ENCODE measurements at regions not wholly inside any gene's neighbourhood (a gene's known extent, or its start where the extent isn't known, plus 50 kb on each side); places are given as distances from the start of the nearest gene placed in this dataset.

DNA sequence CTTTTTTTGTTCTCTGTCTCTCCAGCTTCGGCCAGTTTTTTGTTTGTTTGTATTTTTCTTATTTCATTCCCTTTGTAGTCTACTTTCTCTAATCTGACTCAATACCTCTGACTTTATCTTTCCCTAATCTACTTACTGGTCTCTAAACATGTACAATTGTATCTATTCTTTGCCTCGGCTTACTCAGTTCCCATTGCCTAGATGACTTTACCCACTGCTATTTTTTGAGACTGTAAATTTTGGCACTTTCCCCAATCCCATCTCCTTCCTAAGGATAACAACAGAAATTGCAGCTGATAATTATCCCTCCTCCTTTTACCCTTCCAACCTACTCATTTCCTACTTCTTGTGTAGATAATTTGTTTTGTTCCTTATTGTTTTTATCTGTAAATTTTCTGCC lies 511.1 kb downstream of the RPL10L start:
- no peak for DNase-seq

More for the DNA sequence above, 511.1 kb downstream of the RPL10L start:
- intact Hi-C loops (cut with micrococcal nuclease) = no loop called here
- Histone ChIP-seq H4K20me1 (ENCODE audit: insufficient read depth, low read length) (no peaks in the 10 kb centered on the region), H3K36me3 (ENCODE audit: control insufficient read depth, insufficient read depth, low read length) (no peaks in the 10 kb centered on the region), H2AK5ac (ENCODE audit: low read depth, low read length) (no peak overlapping the region), H3K27ac (ENCODE audit: insufficient read depth, low read length) (no peak overlapping the region), H4K8ac (ENCODE audit: low read depth in 2 of 2, low read length in 2 of 2) (no peak overlapping the region), H3K23ac (ENCODE audit: low read depth, low read length) (no peak overlapping the region), H4K5ac (ENCODE audit: low read depth, low read length) (no peak overlapping the region), H3K18ac (ENCODE audit: low read depth, low read length) (no peak overlapping the region), H3K79me1 (ENCODE audit: low read depth in 1 of 2, low read length in 2 of 2) (no peaks in the 10 kb centered on the region), H3K9ac (ENCODE audit: low read depth, low read length) (no peak overlapping the region), H2AFZ (replicated peaks; ENCODE audit: low read length, poor library complexity) (no peak overlapping the region), H3K56ac (ENCODE audit: extremely low read depth, insufficient read depth, low read length) (no peak overlapping the region), H2BK120ac (ENCODE audit: low read depth, low read length) (no peak overlapping the region), H3K4ac (ENCODE audit: low read depth, low read length) (no peak overlapping the region), H2BK20ac (ENCODE audit: low read depth, low read length) (no peak overlapping the region), H3K4me2 (ENCODE audit: low read depth, low read length) (no peak overlapping the region), H4K91ac (ENCODE audit: insufficient read depth, low read depth, low read length) (no peak overlapping the region), H2BK5ac (ENCODE audit: low read depth, low read length, poor library complexity, severe bottlenecking) (no peak overlapping the region), H3K4me3 (ENCODE audit: insufficient read depth, low read depth, low read length) (no peak overlapping the region), H3K4me1 (ENCODE audit: control insufficient read depth, insufficient read depth, low read length) (no peaks in the 10 kb centered on the region), H3K9me1 (ENCODE audit: insufficient read depth, low read length) (no peaks in the 10 kb centered on the region), H3K14ac (replicated peaks; ENCODE audit: low read depth, low read length) (no peak overlapping the region), H3K27me3 (ENCODE audit: control insufficient read depth, insufficient read depth, low read length) (no peaks in the 10 kb centered on the region), H2AK9ac (replicated peaks; ENCODE audit: low read depth, low read length, poor library complexity) (no peak overlapping the region), H3K9me3 (ENCODE audit: control insufficient read depth, insufficient read depth, low read length) (no peaks in the 10 kb centered on the region), H2BK15ac (ENCODE audit: low read depth, low read length) (no peak overlapping the region)
- CTCF ChIA-PET = no interaction called here
- TF ChIP-seq CHD1 (IDR thresholded peaks at IDR 0.05; ENCODE audit: low read depth, low read length) = no peak
- TF ChIP-seq MXI1 (IDR thresholded peaks at IDR 0.05; ENCODE audit: borderline replicate concordance, low read depth, low read length) = no peak
- no peak for TF ChIP-seq RCOR1 (IDR thresholded peaks at IDR 0.05; ENCODE audit: insufficient replicate concordance, low read length)
- TF ChIP-seq POLR2A (IDR thresholded peaks at IDR 0.05; ENCODE audit: low read depth, low read length) = no peak
- no peak for TF ChIP-seq FOS (IDR thresholded peaks at IDR 0.05; ENCODE audit: low read depth, low read length)
- TF ChIP-seq NFE2L2 (IDR thresholded peaks at IDR 0.05; ENCODE audit: low read depth, low read length) = no peak
- TF ChIP-seq BHLHE40 (IDR thresholded peaks at IDR 0.05; ENCODE audit: low read depth, low read length) = no peak
- TF ChIP-seq RFX5 (IDR thresholded peaks at IDR 0.05; ENCODE audit: low read depth, low read length) = no peak
- no peak for TF ChIP-seq MAZ (IDR thresholded peaks at IDR 0.05; ENCODE audit: borderline replicate concordance, low read depth, low read length)
- TF ChIP-seq, protein P1, sequence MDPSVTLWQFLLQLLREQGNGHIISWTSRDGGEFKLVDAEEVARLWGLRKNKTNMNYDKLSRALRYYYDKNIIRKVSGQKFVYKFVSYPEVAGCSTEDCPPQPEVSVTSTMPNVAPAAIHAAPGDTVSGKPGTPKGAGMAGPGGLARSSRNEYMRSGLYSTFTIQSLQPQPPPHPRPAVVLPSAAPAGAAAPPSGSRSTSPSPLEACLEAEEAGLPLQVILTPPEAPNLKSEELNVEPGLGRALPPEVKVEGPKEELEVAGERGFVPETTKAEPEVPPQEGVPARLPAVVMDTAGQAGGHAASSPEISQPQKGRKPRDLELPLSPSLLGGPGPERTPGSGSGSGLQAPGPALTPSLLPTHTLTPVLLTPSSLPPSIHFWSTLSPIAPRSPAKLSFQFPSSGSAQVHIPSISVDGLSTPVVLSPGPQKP (IDR thresholded peaks at IDR 0.05; ENCODE audit: borderline replicate concordance, low read depth, low read length) = no peak
- TF ChIP-seq SMC3 (IDR thresholded peaks at IDR 0.05; ENCODE audit: low read depth, low read length) = no peak
- TF ChIP-seq, protein P2, sequence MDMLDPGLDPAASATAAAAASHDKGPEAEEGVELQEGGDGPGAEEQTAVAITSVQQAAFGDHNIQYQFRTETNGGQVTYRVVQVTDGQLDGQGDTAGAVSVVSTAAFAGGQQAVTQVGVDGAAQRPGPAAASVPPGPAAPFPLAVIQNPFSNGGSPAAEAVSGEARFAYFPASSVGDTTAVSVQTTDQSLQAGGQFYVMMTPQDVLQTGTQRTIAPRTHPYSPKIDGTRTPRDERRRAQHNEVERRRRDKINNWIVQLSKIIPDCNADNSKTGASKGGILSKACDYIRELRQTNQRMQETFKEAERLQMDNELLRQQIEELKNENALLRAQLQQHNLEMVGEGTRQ (IDR thresholded peaks at IDR 0.05; ENCODE audit: low read depth, low read length) = no peak
- TF ChIP-seq CEBPB (IDR thresholded peaks at IDR 0.05; ENCODE audit: low read depth, low read length) = no peak
- TF ChIP-seq RAD21 (IDR thresholded peaks at IDR 0.05; ENCODE audit: low read length) = no peak
- no peak for TF ChIP-seq MAFK (IDR thresholded peaks at IDR 0.05; ENCODE audit: low read depth, low read length)
- TF ChIP-seq, protein P3, sequence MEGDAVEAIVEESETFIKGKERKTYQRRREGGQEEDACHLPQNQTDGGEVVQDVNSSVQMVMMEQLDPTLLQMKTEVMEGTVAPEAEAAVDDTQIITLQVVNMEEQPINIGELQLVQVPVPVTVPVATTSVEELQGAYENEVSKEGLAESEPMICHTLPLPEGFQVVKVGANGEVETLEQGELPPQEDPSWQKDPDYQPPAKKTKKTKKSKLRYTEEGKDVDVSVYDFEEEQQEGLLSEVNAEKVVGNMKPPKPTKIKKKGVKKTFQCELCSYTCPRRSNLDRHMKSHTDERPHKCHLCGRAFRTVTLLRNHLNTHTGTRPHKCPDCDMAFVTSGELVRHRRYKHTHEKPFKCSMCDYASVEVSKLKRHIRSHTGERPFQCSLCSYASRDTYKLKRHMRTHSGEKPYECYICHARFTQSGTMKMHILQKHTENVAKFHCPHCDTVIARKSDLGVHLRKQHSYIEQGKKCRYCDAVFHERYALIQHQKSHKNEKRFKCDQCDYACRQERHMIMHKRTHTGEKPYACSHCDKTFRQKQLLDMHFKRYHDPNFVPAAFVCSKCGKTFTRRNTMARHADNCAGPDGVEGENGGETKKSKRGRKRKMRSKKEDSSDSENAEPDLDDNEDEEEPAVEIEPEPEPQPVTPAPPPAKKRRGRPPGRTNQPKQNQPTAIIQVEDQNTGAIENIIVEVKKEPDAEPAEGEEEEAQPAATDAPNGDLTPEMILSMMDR (conservative IDR thresholded peaks at IDR 0.05; ENCODE audit: low read depth, low read length) = no peak
- POLR2A ChIA-PET (ENCODE audit: unreplicated experiment) = no interaction called here
- no peak for ATAC-seq (ENCODE audit: low read depth)
- no CpG with 5 or more reads among the region's 2 CpGs for WGBS, 2 experiments (ENCODE audit: extremely low coverage in 2 of 2, insufficient read length in 1 of 2)
- dilution Hi-C loops (cut with HindIII; ENCODE audit: low sequenced_read_pairs, unreplicated experiment) = no loop called here
- no TSS peak for BruUV-seq (replicated peaks)
- in situ Hi-C loops (cut with MboI; ENCODE audit: low sequenced_read_pairs) = no loop called here
